ENCODE measurements at regions not wholly inside any gene's neighbourhood (a gene's known extent, or its start where the extent isn't known, plus 50 kb on each side); places are given as distances from the start of the nearest gene placed in this dataset.

GRCh38 chr18:46290440-46291020 lies 186.3 kb downstream of the HAUS1 start:
- H3K9me3 ChIP-seq (ENCODE audit: control insufficient read depth in 1 of 2, low read length in 2 of 2), result no peaks in the 10 kb centered on the region
- no peak overlapping the region for H3K27ac ChIP-seq (ENCODE audit: low read depth, low read length)
- no peaks in the 10 kb centered on the region for H3K4me1 ChIP-seq (ENCODE audit: control insufficient read depth in 1 of 2, insufficient read depth in 2 of 2, low read length in 2 of 2)
- no peaks in the 10 kb centered on the region for H3K27me3 ChIP-seq (ENCODE audit: control insufficient read depth in 1 of 2, insufficient read depth in 2 of 2, low read length in 2 of 2)
- H3K4me3 ChIP-seq (ENCODE audit: low read depth in 1 of 2, low read length in 2 of 2), result no peak overlapping the region
- no peaks in the 10 kb centered on the region for H3K36me3 ChIP-seq (ENCODE audit: control insufficient read depth in 1 of 2, insufficient read depth in 2 of 2, low read length in 2 of 2)
- H3K9ac ChIP-seq (ENCODE audit: low read depth in 1 of 2, low read length in 2 of 2), result no peak overlapping the region

GRCh38 chr18:46291149-46291548 lies 187.0 kb downstream of the HAUS1 start:
- H3K9me3 ChIP-seq (ENCODE audit: control insufficient read depth in 1 of 2, low read length in 2 of 2), result no peaks in the 10 kb centered on the region
- H3K4me3 ChIP-seq (ENCODE audit: low read depth in 1 of 2, low read length in 2 of 2), result no peak overlapping the region
- H3K27me3 ChIP-seq (ENCODE audit: control insufficient read depth in 1 of 2, insufficient read depth in 2 of 2, low read length in 2 of 2), result no peaks in the 10 kb centered on the region
- H3K27ac ChIP-seq (ENCODE audit: low read depth, low read length), result no peak overlapping the region
- no peaks in the 10 kb centered on the region for H3K4me1 ChIP-seq (ENCODE audit: control insufficient read depth in 1 of 2, insufficient read depth in 2 of 2, low read length in 2 of 2)
- no peaks in the 10 kb centered on the region for H3K36me3 ChIP-seq (ENCODE audit: control insufficient read depth in 1 of 2, insufficient read depth in 2 of 2, low read length in 2 of 2)
- H3K9ac ChIP-seq (ENCODE audit: low read depth in 1 of 2, low read length in 2 of 2), result no peak overlapping the region

GRCh38 chr18:46293742-46294181 lies 189.6 kb downstream of the HAUS1 start:
- H3K27ac ChIP-seq (ENCODE audit: low read depth, low read length), result no peak overlapping the region
- H3K4me3 ChIP-seq (ENCODE audit: low read depth in 1 of 2, low read length in 2 of 2), result no peak overlapping the region
- H3K4me1 ChIP-seq (ENCODE audit: control insufficient read depth in 1 of 2, insufficient read depth in 2 of 2, low read length in 2 of 2), result no peaks in the 10 kb centered on the region
- H3K9me3 ChIP-seq (ENCODE audit: control insufficient read depth in 1 of 2, low read length in 2 of 2), result no peaks in the 10 kb centered on the region
- no peaks in the 10 kb centered on the region for H3K27me3 ChIP-seq (ENCODE audit: control insufficient read depth in 1 of 2, insufficient read depth in 2 of 2, low read length in 2 of 2)
- no peak overlapping the region for H3K9ac ChIP-seq (ENCODE audit: low read depth in 1 of 2, low read length in 2 of 2)
- no peaks in the 10 kb centered on the region for H3K36me3 ChIP-seq (ENCODE audit: control insufficient read depth in 1 of 2, insufficient read depth in 2 of 2, low read length in 2 of 2)

GRCh38 chr18:46294318-46294717 lies 190.1 kb downstream of the HAUS1 start:
- H3K27me3 ChIP-seq (ENCODE audit: control insufficient read depth in 1 of 2, insufficient read depth in 2 of 2, low read length in 2 of 2), result no peaks in the 10 kb centered on the region
- H3K4me3 ChIP-seq (ENCODE audit: low read depth in 1 of 2, low read length in 2 of 2), result no peak overlapping the region
- no peak overlapping the region for H3K9ac ChIP-seq (ENCODE audit: low read depth in 1 of 2, low read length in 2 of 2)
- H3K27ac ChIP-seq (ENCODE audit: low read depth, low read length), result no peak overlapping the region
- H3K4me1 ChIP-seq (ENCODE audit: control insufficient read depth in 1 of 2, insufficient read depth in 2 of 2, low read length in 2 of 2), result no peaks in the 10 kb centered on the region
- no peaks in the 10 kb centered on the region for H3K36me3 ChIP-seq (ENCODE audit: control insufficient read depth in 1 of 2, insufficient read depth in 2 of 2, low read length in 2 of 2)
- H3K9me3 ChIP-seq (ENCODE audit: control insufficient read depth in 1 of 2, low read length in 2 of 2), result no peaks in the 10 kb centered on the region

GRCh38 chr18:46294751-46295150 lies 190.6 kb downstream of the HAUS1 start:
- Histone ChIP-seq H3K36me3 (ENCODE audit: control insufficient read depth in 1 of 2, insufficient read depth in 2 of 2, low read length in 2 of 2) (no peaks in the 10 kb centered on the region), H3K9me3 (ENCODE audit: control insufficient read depth in 1 of 2, low read length in 2 of 2) (no peaks in the 10 kb centered on the region), H3K27me3 (ENCODE audit: control insufficient read depth in 1 of 2, insufficient read depth in 2 of 2, low read length in 2 of 2) (no peaks in the 10 kb centered on the region), H3K27ac (ENCODE audit: low read depth, low read length) (no peak overlapping the region), H3K4me3 (ENCODE audit: low read depth in 1 of 2, low read length in 2 of 2) (no peak overlapping the region), H3K9ac (ENCODE audit: low read depth in 1 of 2, low read length in 2 of 2) (no peak overlapping the region), H3K4me1 (ENCODE audit: control insufficient read depth in 1 of 2, insufficient read depth in 2 of 2, low read length in 2 of 2) (no peaks in the 10 kb centered on the region)

- Histone ChIP-seq H3K9ac (ENCODE audit: low read depth in 1 of 2, low read length in 2 of 2) (no peak overlapping the region), H3K27ac (ENCODE audit: low read depth, low read length) (no peak overlapping the region), H3K27me3 (ENCODE audit: control insufficient read depth in 1 of 2, insufficient read depth in 2 of 2, low read length in 2 of 2) (no peaks in the 10 kb centered on the region), H3K36me3 (ENCODE audit: control insufficient read depth in 1 of 2, insufficient read depth in 2 of 2, low read length in 2 of 2) (no peaks in the 10 kb centered on the region), H3K9me3 (ENCODE audit: control insufficient read depth in 1 of 2, low read length in 2 of 2) (no peaks in the 10 kb centered on the region), H3K4me3 (ENCODE audit: low read depth in 1 of 2, low read length in 2 of 2) (no peak overlapping the region), H3K4me1 (ENCODE audit: control insufficient read depth in 1 of 2, insufficient read depth in 2 of 2, low read length in 2 of 2) (no peaks in the 10 kb centered on the region)
Observed at GRCh38 chr18:46295416-46295815, 191.2 kb downstream of the HAUS1 start.

- no peak overlapping the region for H3K27ac ChIP-seq (ENCODE audit: low read depth, low read length)
- H3K9ac ChIP-seq (ENCODE audit: low read depth in 1 of 2, low read length in 2 of 2), result no peak overlapping the region
- no peaks in the 10 kb centered on the region for H3K4me1 ChIP-seq (ENCODE audit: control insufficient read depth in 1 of 2, insufficient read depth in 2 of 2, low read length in 2 of 2)
- no peak overlapping the region for H3K4me3 ChIP-seq (ENCODE audit: low read depth in 1 of 2, low read length in 2 of 2)
- H3K9me3 ChIP-seq (ENCODE audit: control insufficient read depth in 1 of 2, low read length in 2 of 2), result no peaks in the 10 kb centered on the region
- H3K27me3 ChIP-seq (ENCODE audit: control insufficient read depth in 1 of 2, insufficient read depth in 2 of 2, low read length in 2 of 2), result no peaks in the 10 kb centered on the region
- H3K36me3 ChIP-seq (ENCODE audit: control insufficient read depth in 1 of 2, insufficient read depth in 2 of 2, low read length in 2 of 2), result no peaks in the 10 kb centered on the region
Observed at GRCh38 chr18:46296656-46297055, 192.5 kb downstream of the HAUS1 start.

- Histone ChIP-seq H3K9ac (ENCODE audit: low read depth in 1 of 2, low read length in 2 of 2) (no peak overlapping the region), H3K4me3 (ENCODE audit: low read depth in 1 of 2, low read length in 2 of 2) (no peak overlapping the region), H3K36me3 (ENCODE audit: control insufficient read depth in 1 of 2, insufficient read depth in 2 of 2, low read length in 2 of 2) (no peaks in the 10 kb centered on the region), H3K27me3 (ENCODE audit: control insufficient read depth in 1 of 2, insufficient read depth in 2 of 2, low read length in 2 of 2) (no peaks in the 10 kb centered on the region), H3K9me3 (ENCODE audit: control insufficient read depth in 1 of 2, low read length in 2 of 2) (no peaks in the 10 kb centered on the region), H3K4me1 (ENCODE audit: control insufficient read depth in 1 of 2, insufficient read depth in 2 of 2, low read length in 2 of 2) (no peaks in the 10 kb centered on the region), H3K27ac (ENCODE audit: low read depth, low read length) (no peak overlapping the region)
Observed at GRCh38 chr18:46297124-46297523, 192.9 kb downstream of the HAUS1 start.

- H3K9me3 ChIP-seq (ENCODE audit: control insufficient read depth in 1 of 2, low read length in 2 of 2), result no peaks in the 10 kb centered on the region
- H3K9ac ChIP-seq (ENCODE audit: low read depth in 1 of 2, low read length in 2 of 2), result no peak overlapping the region
- H3K27me3 ChIP-seq (ENCODE audit: control insufficient read depth in 1 of 2, insufficient read depth in 2 of 2, low read length in 2 of 2), result no peaks in the 10 kb centered on the region
- no peaks in the 10 kb centered on the region for H3K4me1 ChIP-seq (ENCODE audit: control insufficient read depth in 1 of 2, insufficient read depth in 2 of 2, low read length in 2 of 2)
- H3K36me3 ChIP-seq (ENCODE audit: control insufficient read depth in 1 of 2, insufficient read depth in 2 of 2, low read length in 2 of 2), result no peaks in the 10 kb centered on the region
- no peak overlapping the region for H3K4me3 ChIP-seq (ENCODE audit: low read depth in 1 of 2, low read length in 2 of 2)
- no peak overlapping the region for H3K27ac ChIP-seq (ENCODE audit: low read depth, low read length)
Observed at GRCh38 chr18:46297621-46298020, 193.4 kb downstream of the HAUS1 start.

- no peak overlapping the region for H3K9ac ChIP-seq (ENCODE audit: low read depth in 1 of 2, low read length in 2 of 2)
- H3K4me1 ChIP-seq (ENCODE audit: control insufficient read depth in 1 of 2, insufficient read depth in 2 of 2, low read length in 2 of 2), result no peaks in the 10 kb centered on the region
- H3K27me3 ChIP-seq (ENCODE audit: control insufficient read depth in 1 of 2, insufficient read depth in 2 of 2, low read length in 2 of 2), result no peaks in the 10 kb centered on the region
- H3K9me3 ChIP-seq (ENCODE audit: control insufficient read depth in 1 of 2, low read length in 2 of 2), result no peaks in the 10 kb centered on the region
- H3K36me3 ChIP-seq (ENCODE audit: control insufficient read depth in 1 of 2, insufficient read depth in 2 of 2, low read length in 2 of 2), result no peaks in the 10 kb centered on the region
- H3K4me3 ChIP-seq (ENCODE audit: low read depth in 1 of 2, low read length in 2 of 2), result no peak overlapping the region
- no peak overlapping the region for H3K27ac ChIP-seq (ENCODE audit: low read depth, low read length)
Observed at GRCh38 chr18:46298511-46298910, 194.3 kb downstream of the HAUS1 start.

All from duodenal mucosa (tissue), 2 donors.